Neural progenitor cell (in vitro differentiated cells): ENCODE measurements at regions not wholly inside any gene's neighbourhood (a gene's known extent, or its start where the extent isn't known, plus 50 kb on each side); places are given as distances from the start of the nearest gene placed in this dataset.

Experiments
- EZH2 ChIP-seq: fragments of 200-600 bp; sonication (generic); IDR thresholded peaks from 2 replicates; pipeline ENCODE4 v1.6.1; 2017; ENCODE audit warnings: antibody characterized with exemption, mild to moderate bottlenecking, moderate library complexity
- TF ChIP-seq, protein P1 (sequence below): fragments of 200-600 bp; sonication (generic); IDR thresholded peaks from 2 replicates; pipeline ENCODE4 v1.5.1; 2017; ENCODE audit warnings: antibody characterized with exemption, mild to moderate bottlenecking

- TF ChIP-seq, protein P1, sequence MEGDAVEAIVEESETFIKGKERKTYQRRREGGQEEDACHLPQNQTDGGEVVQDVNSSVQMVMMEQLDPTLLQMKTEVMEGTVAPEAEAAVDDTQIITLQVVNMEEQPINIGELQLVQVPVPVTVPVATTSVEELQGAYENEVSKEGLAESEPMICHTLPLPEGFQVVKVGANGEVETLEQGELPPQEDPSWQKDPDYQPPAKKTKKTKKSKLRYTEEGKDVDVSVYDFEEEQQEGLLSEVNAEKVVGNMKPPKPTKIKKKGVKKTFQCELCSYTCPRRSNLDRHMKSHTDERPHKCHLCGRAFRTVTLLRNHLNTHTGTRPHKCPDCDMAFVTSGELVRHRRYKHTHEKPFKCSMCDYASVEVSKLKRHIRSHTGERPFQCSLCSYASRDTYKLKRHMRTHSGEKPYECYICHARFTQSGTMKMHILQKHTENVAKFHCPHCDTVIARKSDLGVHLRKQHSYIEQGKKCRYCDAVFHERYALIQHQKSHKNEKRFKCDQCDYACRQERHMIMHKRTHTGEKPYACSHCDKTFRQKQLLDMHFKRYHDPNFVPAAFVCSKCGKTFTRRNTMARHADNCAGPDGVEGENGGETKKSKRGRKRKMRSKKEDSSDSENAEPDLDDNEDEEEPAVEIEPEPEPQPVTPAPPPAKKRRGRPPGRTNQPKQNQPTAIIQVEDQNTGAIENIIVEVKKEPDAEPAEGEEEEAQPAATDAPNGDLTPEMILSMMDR = no peak
- no peak for TF ChIP-seq EZH2
Measured at GRCh38 chr4:96407225-96407624, 567.3 kb downstream of the PDHA2 start.
